GM19240 (cell line): ENCODE measurements at regions not wholly inside any gene's neighbourhood (a gene's known extent, or its start where the extent isn't known, plus 50 kb on each side); places are given as distances from the start of the nearest gene placed in this dataset.
"Not testable (repeated sequence)": the region's sequence is repeated elsewhere in the genome, so short reads cannot be mapped to it uniquely, and the experiment has no call there.

ENCODE experiments used
- DNase-seq: peaks from one replicate; pipeline ENCODE4 v3.0.0; 2011; ENCODE audit warnings: low spot score; ENCODE audit not compliant: insufficient read length

GRCh38 chr6:66068907-66069306 lies 361.9 kb upstream of the EYS start:
- DNase-seq: no peak

- no peak for DNase-seq
Measured at GRCh38 chr6:66068033-66068432, 361.0 kb upstream of the EYS start.

GRCh38 chr6:66065313-66065712 lies 358.3 kb upstream of the EYS start:
- no peak for DNase-seq

DNA sequence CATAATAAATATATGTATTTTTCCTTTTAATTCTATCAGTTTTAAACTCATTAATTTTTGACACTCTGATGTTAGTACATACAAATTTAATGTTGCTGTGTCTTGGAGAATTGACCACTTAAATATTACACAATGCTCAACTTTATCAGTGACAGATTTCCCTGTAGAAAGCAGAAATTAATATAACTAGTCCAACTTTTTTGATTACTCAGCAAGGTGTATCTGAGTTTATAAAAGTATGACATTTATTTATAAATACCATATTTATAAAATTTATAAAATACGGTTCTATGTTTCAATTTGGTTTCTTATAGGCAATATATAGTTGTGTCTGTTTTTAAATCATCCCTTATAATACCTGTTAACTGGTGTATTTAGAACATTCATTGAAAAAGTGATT lies 350.0 kb upstream of the EYS start:
- no peak for DNase-seq

DNA sequence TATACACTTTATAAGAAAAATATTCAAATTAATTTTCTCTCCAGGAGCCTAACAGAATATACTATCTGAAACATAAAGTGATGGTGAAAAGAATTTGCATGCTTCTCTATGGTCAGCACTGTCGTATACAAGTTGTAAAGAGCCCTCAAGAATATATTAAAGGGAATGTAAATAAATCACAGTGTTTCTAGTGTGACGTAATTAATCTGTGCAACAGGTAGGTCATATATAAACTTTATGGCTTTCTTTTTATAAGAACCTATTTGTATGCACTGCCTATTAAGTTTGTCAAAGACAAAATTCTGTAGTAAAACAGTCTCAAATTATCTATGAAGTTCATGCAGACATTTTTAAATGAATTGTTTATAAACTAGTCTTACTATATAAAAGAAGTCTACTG lies 347.9 kb upstream of the EYS start:
- no peak for DNase-seq

GRCh38 chr6:66051812-66052211 lies 344.8 kb upstream of the EYS start:
- no peak for DNase-seq

GRCh38 chr6:66048684-66049474 lies 341.9 kb upstream of the EYS start:
- no peak for DNase-seq

- no peak for DNase-seq
Measured at GRCh38 chr6:66032626-66033025, 325.6 kb upstream of the EYS start.

GRCh38 chr6:66029391-66029790 lies 322.4 kb upstream of the EYS start:
- DNase-seq: no peak

- DNase-seq: no peak
Measured at GRCh38 chr6:65999288-65999791, 292.3 kb upstream of the EYS start.

DNA sequence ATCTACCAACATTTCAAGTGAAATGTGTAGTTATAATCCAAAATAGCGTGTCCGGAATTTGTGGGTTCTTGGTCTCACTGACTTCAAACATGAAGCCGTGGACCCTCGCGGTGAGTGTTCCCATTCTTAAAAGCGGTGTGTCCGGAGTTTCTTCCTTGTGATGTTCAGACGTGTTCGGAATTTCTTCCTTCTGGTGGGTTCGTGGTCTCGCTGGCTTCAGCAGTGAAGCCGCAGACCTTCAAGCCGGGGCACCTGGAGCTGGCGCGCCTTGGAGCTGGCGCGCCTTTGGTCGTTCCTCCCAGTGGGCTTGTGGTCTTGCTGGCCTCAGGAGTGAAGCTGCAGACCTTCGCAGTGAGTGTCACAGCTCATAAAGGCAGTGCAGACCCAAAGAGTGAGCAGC lies 291.5 kb upstream of the EYS start:
- no peak for DNase-seq

DNA sequence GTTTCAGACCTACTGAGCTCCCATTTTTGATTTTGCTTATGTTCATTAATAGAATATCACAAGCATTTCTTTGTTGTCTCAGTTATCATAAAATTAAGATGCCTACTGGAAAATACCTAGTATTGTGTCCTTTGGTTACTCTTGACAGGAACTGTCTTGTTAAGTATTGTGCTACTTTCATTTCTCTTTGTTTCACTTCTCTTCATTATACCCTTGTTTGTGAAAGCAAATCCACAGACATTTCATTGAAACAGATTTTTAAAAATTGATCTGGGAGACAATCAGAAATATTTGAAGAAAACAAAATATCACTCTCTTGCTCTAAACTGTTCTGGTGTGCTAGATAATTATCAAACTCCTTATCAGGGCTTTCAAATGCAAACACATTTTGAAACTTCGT lies 290.5 kb upstream of the EYS start:
- DNase-seq: no peak

DNA sequence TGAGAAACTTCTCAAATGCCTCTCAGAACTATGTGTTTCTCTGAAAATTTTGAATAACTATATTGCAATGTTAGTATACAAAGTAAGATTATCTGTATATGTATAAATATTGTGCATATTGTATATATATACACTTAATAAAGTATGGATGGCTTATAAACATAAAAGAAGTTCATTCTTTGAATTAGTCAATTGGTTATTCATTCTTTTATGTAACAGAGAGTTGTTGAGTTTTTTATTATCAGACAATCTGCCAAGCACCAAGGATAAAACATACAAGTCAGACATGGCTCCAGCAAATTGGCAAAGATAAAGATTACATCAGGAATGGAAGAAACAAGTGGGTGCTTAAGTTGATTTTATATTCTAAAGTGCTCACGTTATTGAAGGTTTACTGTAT lies 289.1 kb upstream of the EYS start:
- no peak for DNase-seq

DNA sequence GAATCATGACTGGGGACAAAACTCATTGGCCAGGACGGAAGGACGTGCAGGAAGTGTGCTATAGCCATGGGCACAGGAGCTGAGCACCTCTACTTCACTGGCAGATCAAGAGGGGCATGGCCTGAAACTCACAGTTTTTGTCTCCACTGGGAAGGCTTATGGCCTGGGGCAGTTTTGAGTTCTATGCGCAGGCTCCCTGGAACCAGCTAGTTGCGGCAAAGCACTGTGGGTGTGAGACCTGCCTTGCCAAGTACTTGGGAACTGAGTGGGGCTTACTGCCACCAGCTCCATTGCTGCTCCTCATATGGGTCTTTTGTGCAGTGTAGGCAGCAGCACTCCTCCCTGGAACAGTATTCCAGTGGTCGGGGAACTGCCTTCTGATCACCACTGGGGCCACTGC lies 282.6 kb upstream of the EYS start:
- DNase-seq: no peak

GRCh38 chr6:65988006-65988405 lies 281.0 kb upstream of the EYS start:
- DNase-seq: no peak

DNA sequence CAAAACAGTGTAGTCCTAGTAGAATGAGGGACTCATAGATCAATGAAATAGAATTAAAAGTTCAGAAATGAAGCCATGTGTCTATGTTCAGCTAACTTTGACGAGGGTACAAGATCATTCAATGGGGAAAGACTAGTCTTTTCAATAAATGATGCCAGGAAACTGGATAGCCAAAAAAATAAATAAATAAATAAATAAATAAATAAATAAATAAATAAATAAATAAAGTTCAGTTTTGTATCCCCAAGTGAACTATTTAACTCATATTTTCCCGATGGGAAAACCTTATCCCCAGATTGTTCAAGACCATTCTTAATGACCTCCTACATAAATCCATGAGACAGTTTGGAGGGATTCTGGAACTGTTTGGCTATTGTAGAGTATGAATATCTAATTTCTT lies 277.1 kb upstream of the EYS start:
- no peak for DNase-seq

GRCh38 chr6:65979120-65979519 lies 272.1 kb upstream of the EYS start:
- DNase-seq: no peak

DNA sequence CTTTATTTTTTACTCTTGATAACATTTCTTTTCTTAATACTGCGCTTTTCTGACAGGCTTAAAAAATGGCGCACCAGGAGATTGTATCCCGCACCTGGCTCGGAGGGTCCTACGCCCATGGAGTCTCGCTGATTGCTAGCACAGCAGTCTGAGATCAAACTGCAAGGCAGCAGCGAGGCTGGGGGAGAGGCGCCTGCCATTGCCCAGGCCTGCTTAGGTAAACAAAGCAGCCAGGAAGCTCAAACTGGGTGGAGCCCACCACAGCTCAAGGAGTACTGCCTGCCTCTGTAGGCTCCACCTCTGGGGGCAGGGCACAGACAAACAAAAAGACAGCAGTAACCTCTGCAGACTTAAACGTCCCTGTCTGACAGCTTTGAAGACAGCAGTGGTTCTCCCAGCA lies 264.2 kb upstream of the EYS start:
- DNase-seq: not testable (repeated sequence)

- no peak for DNase-seq
Measured at GRCh38 chr6:65964261-65964660, 257.2 kb upstream of the EYS start.

DNA sequence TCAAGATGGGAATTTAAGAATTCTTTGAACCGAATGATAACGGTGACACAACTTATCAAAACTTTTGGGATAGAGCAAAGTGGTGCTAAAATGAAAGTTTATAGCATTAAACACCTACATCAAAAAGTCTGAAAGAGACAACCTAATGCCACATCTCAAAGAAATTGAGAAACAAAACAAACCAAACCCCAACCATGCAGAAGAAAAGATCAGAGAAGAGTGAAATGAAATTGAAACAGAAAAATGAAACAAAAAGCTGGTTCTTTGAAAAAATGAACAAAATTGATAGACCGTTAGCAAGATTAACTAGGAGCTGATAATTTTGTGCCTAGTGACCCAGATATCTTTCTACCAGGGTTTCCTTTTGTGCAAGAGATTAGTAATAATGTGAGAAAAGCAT lies 248.0 kb upstream of the EYS start:
- DNase-seq: no peak

DNA sequence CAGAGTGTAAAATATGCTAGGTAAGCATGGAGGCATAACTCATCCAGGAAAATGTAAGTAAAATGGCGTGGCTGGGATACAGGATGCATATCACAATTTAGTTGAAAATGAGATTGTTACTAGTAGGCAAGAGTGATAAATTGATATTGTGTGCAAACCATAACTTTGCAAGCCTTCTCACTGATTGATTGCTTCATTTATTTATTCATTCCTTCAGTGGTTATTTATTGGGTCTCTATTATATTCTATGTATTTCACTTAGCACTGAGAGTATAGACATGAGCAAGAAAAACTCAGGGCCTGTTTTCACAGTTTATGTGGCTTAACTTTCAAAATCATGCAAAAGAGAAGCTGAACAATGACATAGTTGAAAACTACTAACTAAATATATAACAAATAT lies 241.0 kb upstream of the EYS start:
- no peak for DNase-seq

DNA sequence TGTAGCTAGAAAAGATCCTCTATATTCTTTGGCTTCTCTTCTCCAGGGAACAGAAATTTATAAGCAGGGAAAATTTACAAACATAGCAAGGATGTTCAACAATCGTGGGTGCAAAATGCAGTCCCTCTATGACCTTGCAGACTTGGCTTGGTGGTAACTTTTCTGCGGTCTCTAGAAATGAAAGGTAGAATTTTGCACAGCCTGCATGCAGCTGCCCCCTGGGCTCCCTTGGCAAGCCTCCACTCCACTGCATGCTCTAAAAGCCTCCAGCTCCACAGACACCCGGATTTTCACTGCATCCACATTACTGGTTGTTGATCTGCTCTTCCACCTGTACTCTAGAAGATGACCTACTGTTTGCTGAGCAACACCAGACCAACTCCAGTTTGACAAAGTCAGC lies 236.5 kb upstream of the EYS start:
- DNase-seq: no peak

DNA sequence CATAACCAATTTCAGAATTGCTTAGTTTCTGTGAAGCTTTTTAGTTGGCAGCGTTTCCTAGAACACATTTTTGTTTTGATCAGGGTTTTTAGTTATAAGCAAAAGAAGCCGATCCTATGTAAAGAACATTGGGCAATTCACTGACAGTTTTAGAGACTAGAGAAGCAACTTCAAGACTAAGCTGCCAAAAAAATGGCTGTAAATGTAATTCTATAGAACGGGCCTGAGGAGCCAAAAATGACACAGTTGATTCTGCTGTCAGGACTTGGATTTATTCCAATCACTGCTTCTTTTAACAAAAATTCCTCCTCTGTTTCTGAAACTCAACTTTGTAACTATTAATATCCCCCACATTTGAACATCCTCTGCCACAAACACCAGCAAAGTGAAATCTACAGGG lies 236.0 kb upstream of the EYS start:
- DNase-seq: no peak

DNA sequence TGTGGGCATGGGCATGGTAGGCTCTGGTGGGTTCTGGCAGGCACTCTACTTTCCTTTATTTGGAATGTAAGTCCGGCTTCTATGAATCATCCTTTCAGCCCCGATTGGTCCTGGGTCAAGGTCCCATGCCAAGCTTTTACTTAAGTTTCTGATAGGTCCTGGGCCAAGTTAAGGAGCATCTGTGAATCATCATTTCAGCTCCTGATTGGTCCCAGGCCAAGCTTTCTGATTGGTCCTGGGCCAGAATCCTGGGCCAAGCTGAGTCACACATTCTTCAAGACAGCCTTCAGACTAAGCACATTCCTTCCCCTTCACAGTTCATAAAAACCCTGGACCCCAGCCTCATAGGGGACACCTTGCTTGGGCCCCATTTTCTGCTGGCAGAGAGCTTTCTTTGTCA lies 231.0 kb upstream of the EYS start:
- no peak for DNase-seq
